ENCODE measurements at regions not wholly inside any gene's neighbourhood (a gene's known extent, or its start where the extent isn't known, plus 50 kb on each side); places are given as distances from the start of the nearest gene placed in this dataset.

GRCh38 chr3:64276131-64276530 lies 50.9 kb upstream of the PRICKLE2 start:
- DNase-seq (ENCODE audit: low read depth): no peak
